ENCODE measurements at regions not wholly inside any gene's neighbourhood (a gene's known extent, or its start where the extent isn't known, plus 50 kb on each side); places are given as distances from the start of the nearest gene placed in this dataset.

GRCh38 chr11:134685793-134686380 is 273.8 kb upstream of the B3GAT1 start:
- Mint-ChIP-seq H3K27me3 (peaks cover 17% of the 10 kb centered on the region), H3K27ac (no peak overlapping the region), H3K4me3 (no peak overlapping the region), H3K4me1 (no peaks in the 10 kb centered on the region), H3K9me3 (no peaks in the 10 kb centered on the region), H3K36me3 (no peaks in the 10 kb centered on the region)
- DNase-seq, result no peak

- H3K36me3 Mint-ChIP-seq, result no peaks in the 10 kb centered on the region
- no peaks in the 10 kb centered on the region for H3K9me3 Mint-ChIP-seq
- H3K27me3 Mint-ChIP-seq, result peaks cover 7% of the 10 kb centered on the region
- DNase-seq, result no peak
- no peak overlapping the region for H3K4me3 Mint-ChIP-seq
- no peak overlapping the region for H3K27ac Mint-ChIP-seq
- H3K4me1 Mint-ChIP-seq, result no peaks in the 10 kb centered on the region
These were observed 272.5 kb upstream of the B3GAT1 start for GRCh38 chr11:134684576-134684975.

- no peaks in the 10 kb centered on the region for H3K9me3 Mint-ChIP-seq
- H3K27ac Mint-ChIP-seq, result no peak overlapping the region
- H3K4me1 Mint-ChIP-seq, result no peaks in the 10 kb centered on the region
- H3K27me3 Mint-ChIP-seq, result peaks cover 7% of the 10 kb centered on the region
- no peaks in the 10 kb centered on the region for H3K36me3 Mint-ChIP-seq
- no peak for DNase-seq
- no peak overlapping the region for H3K4me3 Mint-ChIP-seq
These were observed 271.8 kb upstream of the B3GAT1 start for GRCh38 chr11:134683860-134684259.

GRCh38 chr11:134682577-134682976 is 270.5 kb upstream of the B3GAT1 start:
- no peaks in the 10 kb centered on the region for H3K9me3 Mint-ChIP-seq
- no peak overlapping the region for H3K27ac Mint-ChIP-seq
- no peaks in the 10 kb centered on the region for H3K36me3 Mint-ChIP-seq
- H3K4me3 Mint-ChIP-seq, result no peak overlapping the region
- peaks cover 7% of the 10 kb centered on the region for H3K27me3 Mint-ChIP-seq
- no peak for DNase-seq
- no peaks in the 10 kb centered on the region for H3K4me1 Mint-ChIP-seq

- H3K4me1 Mint-ChIP-seq, result no peaks in the 10 kb centered on the region
- no peak overlapping the region for H3K27ac Mint-ChIP-seq
- H3K27me3 Mint-ChIP-seq, result peaks cover 4% of the 10 kb centered on the region
- no peaks in the 10 kb centered on the region for H3K9me3 Mint-ChIP-seq
- no peaks in the 10 kb centered on the region for H3K36me3 Mint-ChIP-seq
- no peak for DNase-seq
- H3K4me3 Mint-ChIP-seq, result no peak overlapping the region
These were observed 267.6 kb upstream of the B3GAT1 start for GRCh38 chr11:134679592-134679991.

- no peaks in the 10 kb centered on the region for H3K4me1 Mint-ChIP-seq
- peaks cover 4% of the 10 kb centered on the region for H3K27me3 Mint-ChIP-seq
- no peaks in the 10 kb centered on the region for H3K9me3 Mint-ChIP-seq
- H3K27ac Mint-ChIP-seq, result no peak overlapping the region
- H3K36me3 Mint-ChIP-seq, result no peaks in the 10 kb centered on the region
- no peak overlapping the region for H3K4me3 Mint-ChIP-seq
- DNase-seq, result no peak
These were observed 266.7 kb upstream of the B3GAT1 start for GRCh38 chr11:134678744-134679143.

GRCh38 chr11:134677891-134678551 is 266.0 kb upstream of the B3GAT1 start:
- Mint-ChIP-seq H3K27ac (no peak overlapping the region), H3K9me3 (no peaks in the 10 kb centered on the region), H3K36me3 (no peaks in the 10 kb centered on the region), H3K4me3 (no peak overlapping the region), H3K4me1 (no peaks in the 10 kb centered on the region), H3K27me3 (peaks cover 4% of the 10 kb centered on the region)
- DNase-seq, result no peak

GRCh38 chr11:134677397-134677822 is 265.4 kb upstream of the B3GAT1 start:
- H3K9me3 Mint-ChIP-seq, result no peaks in the 10 kb centered on the region
- H3K4me1 Mint-ChIP-seq, result no peaks in the 10 kb centered on the region
- H3K27ac Mint-ChIP-seq, result no peak overlapping the region
- no peaks in the 10 kb centered on the region for H3K36me3 Mint-ChIP-seq
- H3K27me3 Mint-ChIP-seq, result peaks cover 4% of the 10 kb centered on the region
- no peak for DNase-seq
- no peak overlapping the region for H3K4me3 Mint-ChIP-seq

GRCh38 chr11:134676516-134677287 is 264.7 kb upstream of the B3GAT1 start:
- no peak for DNase-seq

GRCh38 chr11:134675983-134676382 is 263.9 kb upstream of the B3GAT1 start:
- H3K4me1 Mint-ChIP-seq, result no peaks in the 10 kb centered on the region

More at GRCh38 chr11:134676516-134677287, 264.7 kb upstream of the B3GAT1 start:
- Mint-ChIP-seq H3K27me3 (peaks cover 4% of the 10 kb centered on the region), H3K4me3 (no peak overlapping the region), H3K36me3 (no peaks in the 10 kb centered on the region), H3K27ac (no peak overlapping the region), H3K4me1 (no peaks in the 10 kb centered on the region), H3K9me3 (no peaks in the 10 kb centered on the region)

GRCh38 chr11:134674974-134675373 is 262.9 kb upstream of the B3GAT1 start:
- H3K9me3 Mint-ChIP-seq, result no peaks in the 10 kb centered on the region
- H3K4me1 Mint-ChIP-seq, result no peaks in the 10 kb centered on the region
- DNase-seq, result no peak
- H3K36me3 Mint-ChIP-seq, result no peaks in the 10 kb centered on the region
- H3K27me3 Mint-ChIP-seq, result peaks cover 14% of the 10 kb centered on the region
- H3K4me3 Mint-ChIP-seq, result no peak overlapping the region
- no peak overlapping the region for H3K27ac Mint-ChIP-seq

More at GRCh38 chr11:134675983-134676382, 263.9 kb upstream of the B3GAT1 start:
- Mint-ChIP-seq H3K27ac (no peak overlapping the region), H3K36me3 (no peaks in the 10 kb centered on the region), H3K27me3 (peaks cover 5% of the 10 kb centered on the region), H3K4me3 (no peak overlapping the region), H3K9me3 (no peaks in the 10 kb centered on the region)
- DNase-seq, result no peak

- Mint-ChIP-seq H3K9me3 (no peaks in the 10 kb centered on the region), H3K27ac (no peak overlapping the region), H3K4me1 (no peaks in the 10 kb centered on the region), H3K27me3 (peaks cover 14% of the 10 kb centered on the region), H3K36me3 (no peaks in the 10 kb centered on the region), H3K4me3 (no peak overlapping the region)
- DNase-seq, result no peak
These were observed 258.9 kb upstream of the B3GAT1 start for GRCh38 chr11:134670961-134671370.

- no peaks in the 10 kb centered on the region for H3K4me1 Mint-ChIP-seq
- no peak overlapping the region for H3K4me3 Mint-ChIP-seq
- no peak for DNase-seq
- no peaks in the 10 kb centered on the region for H3K9me3 Mint-ChIP-seq
- H3K27ac Mint-ChIP-seq, result no peak overlapping the region
- H3K36me3 Mint-ChIP-seq, result no peaks in the 10 kb centered on the region
- H3K27me3 Mint-ChIP-seq, result peaks cover 14% of the 10 kb centered on the region
These were observed 258.3 kb upstream of the B3GAT1 start for GRCh38 chr11:134670247-134670782.

GRCh38 chr11:134669796-134670195 is 257.8 kb upstream of the B3GAT1 start:
- Mint-ChIP-seq H3K9me3 (no peaks in the 10 kb centered on the region), H3K4me3 (no peak overlapping the region), H3K36me3 (no peaks in the 10 kb centered on the region), H3K27me3 (peaks cover 14% of the 10 kb centered on the region), H3K27ac (no peak overlapping the region), H3K4me1 (no peaks in the 10 kb centered on the region)
- no peak for DNase-seq

GRCh38 chr11:134668796-134669195 is 256.8 kb upstream of the B3GAT1 start:
- H3K27me3 Mint-ChIP-seq, result peaks cover 14% of the 10 kb centered on the region
- H3K27ac Mint-ChIP-seq, result no peak overlapping the region
- H3K4me1 Mint-ChIP-seq, result no peaks in the 10 kb centered on the region
- no peak for DNase-seq
- no peaks in the 10 kb centered on the region for H3K36me3 Mint-ChIP-seq
- no peaks in the 10 kb centered on the region for H3K9me3 Mint-ChIP-seq
- no peak overlapping the region for H3K4me3 Mint-ChIP-seq
